Mononuclear cell (primary cell): ENCODE measurements at regions not wholly inside any gene's neighbourhood (a gene's known extent, or its start where the extent isn't known, plus 50 kb on each side); places are given as distances from the start of the nearest gene placed in this dataset.

Experiments
- H3K27me3 ChIP-seq: 2 replicates; pipeline ENCODE4 v1.6.0; 2011; ENCODE audit warnings: low read length, control low read depth; ENCODE audit not compliant: insufficient read depth
- H3K4me1 ChIP-seq: 2 replicates; pipeline ENCODE4 v1.5.1; 2011; ENCODE audit warnings: mild to moderate bottlenecking, low read length, control low read depth; ENCODE audit not compliant: insufficient read depth
- H3K4me3 ChIP-seq: 2 replicates; pipeline ENCODE4 v1.5.1; 2011; ENCODE audit warnings: mild to moderate bottlenecking, low read length, moderate library complexity
- H3K9me3 ChIP-seq: 2 replicates; pipeline ENCODE4 v1.5.1; 2011; ENCODE audit warnings: low read depth, mild to moderate bottlenecking, control low read depth, low read length

DNA sequence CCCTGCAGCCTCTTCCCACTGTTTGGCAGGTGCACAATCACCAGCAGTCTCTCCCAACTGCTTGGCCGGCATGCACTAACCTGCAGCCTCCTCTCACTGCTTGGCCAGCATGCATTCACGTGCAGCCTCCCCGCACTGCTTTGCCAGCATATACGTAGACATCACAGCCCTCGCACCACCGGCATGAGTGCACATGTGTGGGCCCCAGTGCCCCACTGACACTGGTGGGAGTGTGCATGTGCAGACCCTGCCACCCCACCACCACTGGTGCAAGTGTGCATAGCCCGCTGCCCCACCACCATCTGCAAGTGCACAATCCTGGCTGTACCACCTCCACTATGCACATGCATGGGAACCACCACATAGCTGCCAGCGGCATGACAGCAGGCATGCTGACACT lies 127.5 kb upstream of the SOX9 start:
- H3K4me3 ChIP-seq: no peak overlapping the region
- H3K4me1 ChIP-seq: no peaks in the 10 kb centered on the region
- no peaks in the 10 kb centered on the region for H3K27me3 ChIP-seq
- no peaks in the 10 kb centered on the region for H3K9me3 ChIP-seq

DNA sequence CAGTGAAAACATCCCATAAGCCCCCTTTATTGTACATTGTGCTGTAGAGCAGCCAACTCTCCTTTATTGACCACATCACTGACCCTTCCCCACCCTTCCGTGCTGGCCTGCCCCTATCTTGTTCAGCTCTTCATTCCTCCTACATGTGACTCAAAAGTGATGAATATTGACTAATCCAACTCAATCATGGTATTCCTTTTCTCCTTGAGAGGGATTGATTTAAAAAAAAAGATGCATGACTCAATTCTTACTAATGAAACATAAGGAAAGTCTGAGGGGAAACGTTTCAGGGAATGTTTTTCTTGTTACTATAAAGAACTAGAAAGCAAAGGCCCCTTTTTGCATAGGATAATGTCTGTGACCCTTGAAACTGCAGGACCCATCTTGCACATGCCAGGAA lies 125.2 kb upstream of the SOX9 start:
- Histone ChIP-seq H3K9me3 (no peaks in the 10 kb centered on the region), H3K27me3 (no peaks in the 10 kb centered on the region), H3K4me1 (no peaks in the 10 kb centered on the region), H3K4me3 (no peak overlapping the region)

DNA sequence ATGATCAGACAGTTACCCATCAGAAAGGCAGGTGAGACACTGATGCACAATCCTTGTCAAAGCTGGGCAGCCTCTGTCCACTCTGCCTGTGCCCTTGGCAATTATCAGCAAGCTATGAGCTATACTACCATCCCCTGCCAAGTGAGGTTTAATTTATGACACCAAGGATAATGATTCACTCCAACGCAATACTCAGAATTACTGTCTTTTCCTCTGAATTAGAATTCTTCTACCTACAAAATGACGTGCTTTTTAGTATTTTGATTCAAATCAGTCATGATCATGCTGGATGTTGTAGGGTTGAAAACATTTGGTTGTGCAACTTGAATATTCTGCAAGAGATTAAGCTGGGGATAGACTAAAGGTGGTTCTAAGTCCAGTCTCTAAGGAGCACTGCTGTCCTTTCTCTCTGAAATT lies 116.8 kb upstream of the SOX9 start:
- H3K9me3 ChIP-seq: no peaks in the 10 kb centered on the region
- H3K4me1 ChIP-seq: no peaks in the 10 kb centered on the region

DNA sequence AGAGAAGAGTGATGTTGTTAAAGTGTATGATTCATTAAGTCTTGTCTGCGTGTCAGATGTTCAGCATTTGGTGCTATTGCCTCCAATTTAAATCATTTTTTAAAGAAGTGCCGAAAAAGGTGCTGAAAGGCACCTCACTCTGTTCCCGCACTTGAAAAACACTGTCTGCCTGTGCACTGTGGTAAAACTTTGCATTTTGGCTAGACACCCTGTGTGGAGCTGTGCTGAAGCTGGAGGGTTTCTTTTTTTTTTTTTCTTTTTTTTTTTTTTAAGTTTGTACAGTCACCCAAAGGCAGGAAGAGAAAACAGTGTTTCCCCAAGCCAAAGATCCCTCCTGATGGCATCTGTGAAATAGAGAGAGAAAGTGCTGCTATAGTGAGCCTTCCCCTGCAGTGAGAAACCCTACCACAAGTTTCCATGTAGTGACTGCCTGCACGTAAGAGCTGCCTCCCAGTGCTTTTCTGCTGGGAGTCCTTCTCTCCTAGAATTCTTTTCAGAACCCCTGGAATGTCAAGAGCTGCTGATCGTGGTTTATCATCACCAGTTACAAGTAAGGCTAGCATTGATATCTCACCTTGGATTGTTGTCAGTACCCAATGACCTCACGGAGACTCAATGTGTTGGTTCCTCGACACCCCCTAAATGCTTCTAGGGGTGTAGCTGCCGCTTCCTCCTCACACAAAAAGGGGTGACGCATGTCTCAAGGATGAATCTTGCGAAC lies 116.0 kb upstream of the SOX9 start:
- Histone ChIP-seq H3K4me3 (no peak overlapping the region), H3K4me1 (no peaks in the 10 kb centered on the region), H3K9me3 (no peaks in the 10 kb centered on the region)

More for the DNA sequence above, 116.8 kb upstream of the SOX9 start:
- H3K4me3 ChIP-seq: no peak overlapping the region
- H3K27me3 ChIP-seq: no peaks in the 10 kb centered on the region

DNA sequence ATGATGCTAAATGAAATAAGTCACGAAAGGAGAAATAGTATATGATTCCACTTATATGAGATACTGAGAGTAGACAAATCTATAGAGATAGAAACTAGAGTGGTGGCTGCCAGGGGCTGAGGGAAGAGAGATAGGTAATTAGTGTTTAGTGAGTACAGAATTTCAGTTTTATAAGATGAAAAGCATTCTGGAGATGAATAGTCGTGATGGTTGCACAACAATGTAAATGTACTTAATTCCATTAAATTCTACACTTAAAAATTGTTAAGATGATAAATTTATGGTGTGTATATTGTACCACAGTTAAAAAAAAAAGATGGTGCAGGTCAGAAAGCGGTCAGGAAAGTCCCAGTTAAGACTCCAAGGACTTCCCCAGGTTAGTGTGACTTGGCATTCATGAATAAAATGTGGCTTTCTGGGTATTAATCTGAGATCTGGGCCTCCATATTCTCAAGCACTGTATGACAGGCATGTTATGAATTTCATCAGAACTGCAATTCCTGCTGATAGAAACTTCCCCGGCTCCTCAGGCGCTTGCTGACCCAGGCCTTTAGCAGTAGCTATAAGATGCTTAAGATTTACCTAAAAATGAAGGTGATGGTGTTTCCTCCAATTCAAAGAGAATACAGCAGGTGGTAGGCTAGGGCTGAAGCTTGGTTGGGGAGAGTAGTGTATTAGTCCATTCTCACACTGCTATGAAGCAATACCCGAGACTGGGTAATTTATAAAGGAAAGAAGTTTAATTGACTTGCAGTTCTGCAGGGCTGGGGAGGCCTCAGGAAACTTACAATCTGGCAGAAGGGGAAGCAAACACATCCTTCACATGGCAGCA lies 115.3 kb upstream of the SOX9 start:
- Histone ChIP-seq H3K27me3 (no peaks in the 10 kb centered on the region), H3K9me3 (no peaks in the 10 kb centered on the region), H3K4me3 (no peak overlapping the region), H3K4me1 (no peaks in the 10 kb centered on the region)

More for the DNA sequence above, 116.0 kb upstream of the SOX9 start:
- no peaks in the 10 kb centered on the region for H3K27me3 ChIP-seq

DNA sequence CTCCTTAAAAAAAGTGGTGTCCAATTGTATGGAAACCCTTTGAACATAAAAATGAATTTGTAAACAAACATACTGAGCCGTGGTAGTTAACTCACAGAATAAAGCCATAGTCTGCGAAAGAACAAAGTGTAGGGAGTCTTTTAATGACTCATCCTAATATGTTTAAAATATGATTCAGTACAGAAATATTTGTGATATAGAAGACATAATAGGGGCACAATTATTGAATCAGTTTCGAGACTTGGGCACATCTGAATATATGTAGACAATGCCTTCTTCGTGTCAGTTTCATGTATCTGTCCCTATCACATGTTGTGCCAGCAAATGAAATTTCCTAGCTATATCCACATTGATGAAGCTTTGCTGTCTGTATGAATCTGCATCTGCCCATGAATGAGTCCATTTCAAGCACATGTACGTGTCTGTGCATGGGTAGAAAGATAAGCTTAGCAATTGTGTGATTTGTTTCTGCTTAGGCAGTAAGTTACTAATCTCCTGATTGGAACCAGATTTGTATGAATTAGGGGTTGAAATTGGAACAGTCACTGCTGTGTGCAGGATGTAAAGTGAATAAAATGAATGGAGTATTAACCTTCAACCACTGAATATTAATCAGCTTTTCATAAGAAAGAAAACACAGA lies 112.5 kb upstream of the SOX9 start:
- no peaks in the 10 kb centered on the region for H3K9me3 ChIP-seq
- no peaks in the 10 kb centered on the region for H3K4me1 ChIP-seq

DNA sequence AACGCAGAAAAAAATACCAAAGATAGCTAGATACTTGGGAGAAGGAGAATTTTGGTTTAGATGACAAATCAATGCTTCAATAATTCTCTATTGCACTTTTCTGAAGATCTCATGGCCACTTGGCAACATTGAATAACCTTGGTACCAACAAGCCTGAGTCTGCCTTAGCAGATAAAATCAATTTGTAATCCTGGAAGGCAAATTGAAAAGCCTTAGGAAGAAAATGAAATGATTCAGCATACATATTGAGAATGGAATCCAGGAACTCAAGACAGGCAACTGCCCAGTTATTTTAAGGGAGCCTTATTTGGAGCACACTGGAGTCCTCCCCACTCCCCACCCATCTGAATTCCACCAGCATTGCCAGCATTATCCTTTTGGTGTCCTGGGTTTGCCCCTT lies 109.3 kb upstream of the SOX9 start:
- Histone ChIP-seq H3K9me3 (no peaks in the 10 kb centered on the region), H3K4me3 (no peak overlapping the region), H3K4me1 (no peaks in the 10 kb centered on the region), H3K27me3 (no peaks in the 10 kb centered on the region)

More for the DNA sequence above, 112.5 kb upstream of the SOX9 start:
- no peaks in the 10 kb centered on the region for H3K27me3 ChIP-seq
- H3K4me3 ChIP-seq: no peak overlapping the region

DNA sequence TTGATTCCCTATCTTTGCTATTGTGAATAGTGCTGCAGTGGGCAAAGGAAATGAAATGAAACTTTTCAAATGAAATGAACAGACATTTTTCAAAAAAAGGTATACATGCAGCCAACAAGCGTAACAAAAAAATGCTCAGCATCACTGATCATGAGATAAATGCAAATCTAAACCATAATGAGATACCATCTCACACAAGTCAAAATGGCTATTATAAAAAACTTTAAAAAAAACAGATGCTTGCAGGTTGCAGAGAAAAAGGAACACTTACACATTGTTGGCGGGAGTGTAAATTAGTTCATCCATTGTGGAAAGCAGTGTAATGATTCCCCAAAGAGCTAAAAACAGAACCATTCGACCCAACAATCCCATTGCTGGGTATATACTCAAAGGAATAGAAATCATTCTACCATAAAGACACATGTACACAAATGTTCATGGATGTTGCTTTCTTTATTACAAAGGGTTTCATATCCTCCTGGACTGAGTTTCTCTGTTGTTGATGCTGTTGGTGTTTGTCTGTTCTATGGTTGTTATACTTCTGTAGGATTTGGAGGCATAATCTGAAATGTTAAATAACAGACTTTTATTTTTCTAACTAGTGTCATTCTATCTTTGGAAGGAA lies 99.3 kb upstream of the SOX9 start:
- no peaks in the 10 kb centered on the region for H3K4me1 ChIP-seq
- no peaks in the 10 kb centered on the region for H3K27me3 ChIP-seq
- H3K9me3 ChIP-seq: no peaks in the 10 kb centered on the region
- no peak overlapping the region for H3K4me3 ChIP-seq

DNA sequence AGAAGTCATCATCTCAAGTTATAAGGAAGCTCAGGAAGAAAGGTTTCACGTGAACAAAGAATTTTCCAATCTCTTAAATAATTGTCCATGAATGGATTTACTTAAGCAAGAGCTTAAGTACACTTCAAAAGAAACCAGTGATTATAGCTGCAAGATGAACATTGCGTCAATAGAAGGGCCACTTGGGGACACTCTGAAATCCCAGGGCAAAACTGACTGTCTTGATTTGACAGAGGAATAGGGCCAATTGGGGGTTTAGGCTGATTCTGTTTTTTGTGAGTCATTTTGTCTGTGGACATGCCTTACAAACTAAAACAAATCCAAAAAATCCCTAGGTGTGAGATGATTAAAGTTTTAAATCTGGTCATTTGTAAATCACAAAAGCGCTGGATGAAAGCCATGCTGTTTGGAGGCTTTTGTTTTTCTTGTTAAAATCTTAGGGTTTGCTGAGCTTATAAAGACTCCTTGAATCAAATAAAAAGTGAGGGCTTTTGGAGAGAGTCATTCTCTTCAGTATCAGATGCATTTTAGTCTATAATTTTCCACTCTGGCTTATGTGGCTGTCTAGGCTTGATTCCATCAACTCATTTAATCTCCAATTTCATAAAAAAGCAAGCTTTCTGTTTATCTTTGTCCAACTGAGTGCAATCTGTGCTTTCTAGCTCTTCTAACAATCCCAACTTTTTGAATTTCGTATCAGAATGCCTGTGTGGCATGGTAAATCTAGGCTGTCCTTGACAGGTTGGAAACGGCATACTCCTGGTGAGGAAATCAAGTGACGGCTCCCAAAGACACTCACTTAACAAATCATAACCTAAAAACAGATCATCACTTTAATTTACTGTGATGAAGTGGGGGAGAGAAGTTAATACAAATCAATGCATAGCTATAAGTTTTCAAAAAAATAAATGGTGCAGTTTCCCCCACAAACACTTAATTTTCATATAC lies 98.2 kb upstream of the SOX9 start:
- no peak overlapping the region for H3K4me3 ChIP-seq
- H3K4me1 ChIP-seq: no peaks in the 10 kb centered on the region
- no peaks in the 10 kb centered on the region for H3K9me3 ChIP-seq
- H3K27me3 ChIP-seq: no peaks in the 10 kb centered on the region

DNA sequence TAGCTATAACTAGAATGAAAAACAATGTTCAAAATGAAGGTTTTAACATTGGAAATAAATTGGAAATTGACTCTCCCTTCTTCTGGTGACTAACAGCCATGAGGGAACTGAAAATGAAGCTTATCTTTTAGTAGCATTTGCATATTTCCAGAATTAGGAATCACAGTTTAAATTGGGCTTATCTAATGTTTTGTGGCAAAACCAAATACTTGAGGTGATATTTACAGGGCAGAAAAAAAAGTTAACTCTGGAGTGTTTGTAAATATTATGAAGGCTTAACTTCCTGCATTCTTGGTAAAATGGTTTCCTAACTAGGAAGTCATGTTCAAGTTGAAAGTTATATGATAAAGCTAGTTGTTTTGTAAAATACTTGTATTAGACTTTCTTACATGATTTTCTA lies 96.4 kb upstream of the SOX9 start:
- H3K4me1 ChIP-seq: no peaks in the 10 kb centered on the region
- H3K4me3 ChIP-seq: no peak overlapping the region
- H3K27me3 ChIP-seq: no peaks in the 10 kb centered on the region
- no peaks in the 10 kb centered on the region for H3K9me3 ChIP-seq

DNA sequence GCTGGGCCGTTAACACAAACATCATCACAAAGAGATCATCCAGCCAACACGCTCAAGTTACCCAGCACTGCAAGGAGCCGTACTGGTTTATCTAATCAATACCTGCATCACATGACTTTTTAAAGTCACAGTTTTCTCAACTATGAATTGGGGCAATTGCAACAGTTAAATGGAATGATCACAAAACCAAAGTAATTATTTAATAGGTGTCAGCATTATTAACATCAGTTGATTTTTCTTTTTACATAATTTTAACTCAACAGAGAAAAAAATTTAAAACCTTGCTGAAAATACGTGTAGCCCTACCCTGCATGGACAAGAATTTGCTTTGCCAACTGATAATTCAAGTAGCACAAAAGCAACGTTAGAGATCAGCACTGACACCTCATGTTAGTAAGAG lies 95.7 kb upstream of the SOX9 start:
- no peaks in the 10 kb centered on the region for H3K4me1 ChIP-seq
- no peaks in the 10 kb centered on the region for H3K27me3 ChIP-seq
- no peak overlapping the region for H3K4me3 ChIP-seq
- no peaks in the 10 kb centered on the region for H3K9me3 ChIP-seq

DNA sequence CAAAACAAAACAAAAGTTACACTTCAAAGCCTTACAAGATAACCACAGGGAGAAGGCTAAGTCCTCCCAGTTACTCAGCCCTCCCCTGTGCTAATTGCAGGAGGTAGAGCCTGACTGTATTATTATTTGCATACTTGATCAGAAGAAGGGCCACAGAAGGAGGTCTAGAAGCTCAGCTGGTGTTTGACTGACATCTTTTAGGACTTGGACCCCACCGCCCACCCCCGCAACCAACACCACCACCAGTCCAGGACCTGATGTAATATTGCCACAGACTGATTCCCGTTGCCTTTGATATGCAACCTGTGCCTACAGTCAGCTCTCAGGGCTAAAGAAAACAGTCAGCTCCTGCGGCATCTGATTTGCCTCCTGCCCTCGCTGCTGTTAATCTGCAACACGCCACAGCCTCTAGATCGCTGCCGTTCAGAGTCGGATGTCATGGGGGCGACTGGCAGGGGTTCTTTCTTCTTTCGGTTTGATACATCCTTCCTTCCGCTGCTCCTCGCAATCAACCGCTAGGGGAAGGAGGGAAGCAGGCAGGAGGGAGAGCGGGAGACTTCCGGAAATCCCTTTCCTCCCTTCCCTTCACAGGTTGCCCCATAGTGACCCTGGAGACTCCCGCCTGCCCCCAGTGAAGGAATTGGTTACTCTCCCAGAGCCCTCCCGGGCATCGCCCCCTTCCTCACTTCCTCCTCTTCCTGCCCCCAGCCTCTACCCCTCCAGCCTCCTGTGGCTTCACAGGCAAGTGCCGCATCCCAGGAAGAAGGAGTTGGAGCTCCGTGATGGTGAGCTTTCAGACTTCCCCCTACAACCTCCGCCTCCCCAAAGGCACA lies 90.5 kb upstream of the SOX9 start:
- Histone ChIP-seq H3K4me3 (peak overlapping the region; percentile 6), H3K9me3 (no peaks in the 10 kb centered on the region), H3K27me3 (no peaks in the 10 kb centered on the region), H3K4me1 (no peaks in the 10 kb centered on the region)

DNA sequence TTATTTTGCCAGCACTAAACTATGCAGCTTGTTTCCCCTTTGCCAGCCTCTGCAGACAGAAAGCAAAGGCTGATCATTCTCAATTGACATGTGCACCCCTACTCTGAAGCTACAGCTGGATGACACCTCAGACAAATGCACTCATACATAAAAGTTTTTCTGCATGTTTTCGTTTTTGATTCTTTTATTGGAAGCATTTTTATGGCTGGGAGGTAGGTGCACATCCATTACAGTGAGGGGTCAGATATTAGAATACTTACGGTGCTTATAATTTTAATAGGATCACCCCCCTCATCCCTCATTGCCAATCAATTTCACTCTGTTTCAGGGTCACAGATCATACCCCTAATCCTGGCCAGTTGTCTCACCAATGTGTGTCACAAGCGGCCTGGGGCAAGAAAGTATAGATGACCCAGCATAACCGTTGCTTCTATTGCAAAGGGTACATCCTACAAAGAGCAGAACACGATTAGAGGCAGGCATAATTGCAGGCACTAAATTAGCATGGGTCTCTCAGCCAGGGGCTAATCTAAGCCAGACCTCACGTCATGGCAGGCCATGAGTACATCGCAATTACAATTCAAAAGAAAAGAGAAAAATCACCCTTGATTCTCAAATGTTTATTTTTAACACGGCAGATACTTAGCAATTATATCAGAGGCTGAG lies 89.5 kb upstream of the SOX9 start:
- no peaks in the 10 kb centered on the region for H3K4me1 ChIP-seq
- H3K27me3 ChIP-seq: no peaks in the 10 kb centered on the region
- no peaks in the 10 kb centered on the region for H3K9me3 ChIP-seq
- no peak overlapping the region for H3K4me3 ChIP-seq
